ENCODE measurements at regions not wholly inside any gene's neighbourhood (a gene's known extent, or its start where the extent isn't known, plus 50 kb on each side); places are given as distances from the start of the nearest gene placed in this dataset.
A peak's percentile ranks its signal among the peaks of the same experiment; 100 is the strongest.
"Not testable (repeated sequence)": the region's sequence is repeated elsewhere in the genome, so short reads cannot be mapped to it uniquely, and the experiment has no call there.

DNA sequence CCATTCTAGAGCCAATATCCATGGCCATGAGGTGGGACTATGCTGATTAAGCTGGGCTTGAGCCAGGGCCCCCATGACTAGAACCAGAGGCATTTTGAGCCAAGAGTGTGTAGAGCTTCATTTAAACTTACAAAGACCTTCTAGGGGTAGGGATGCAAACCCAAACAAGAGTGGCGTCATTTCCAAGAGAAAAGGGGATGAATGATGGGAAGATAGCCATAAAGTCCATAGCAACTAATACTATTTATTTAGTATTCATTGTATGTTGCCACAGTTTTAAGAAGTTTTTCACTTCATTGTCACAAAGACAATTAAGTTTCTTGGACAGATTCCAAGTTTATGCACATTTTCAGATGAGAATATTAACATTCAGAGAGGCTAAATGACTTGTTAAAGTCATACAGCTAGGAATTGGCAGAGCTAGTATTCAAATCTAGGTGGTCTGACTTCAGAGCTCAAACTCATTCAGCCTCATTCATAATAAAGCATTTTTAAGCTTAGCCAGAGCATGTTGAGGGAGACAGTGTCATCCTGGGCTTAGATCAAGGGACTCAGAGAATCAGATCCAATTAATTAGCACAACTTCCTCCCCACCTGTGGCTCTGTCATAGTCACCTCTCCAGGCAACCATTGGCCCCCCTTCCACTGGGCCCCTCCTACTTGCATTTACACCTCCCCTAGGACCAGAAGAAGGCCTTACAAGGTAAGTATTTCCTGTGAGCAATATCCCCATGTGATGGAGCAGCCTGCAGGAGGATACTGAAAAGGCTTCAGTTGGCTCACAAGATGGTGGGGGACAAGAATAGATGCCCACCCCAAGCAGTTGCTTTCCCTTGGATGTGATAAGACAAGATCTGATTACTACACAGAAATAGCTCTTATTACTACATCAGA is 95.0 kb upstream of the PCSK1 start:
- no peak for FAIRE-seq

DNA sequence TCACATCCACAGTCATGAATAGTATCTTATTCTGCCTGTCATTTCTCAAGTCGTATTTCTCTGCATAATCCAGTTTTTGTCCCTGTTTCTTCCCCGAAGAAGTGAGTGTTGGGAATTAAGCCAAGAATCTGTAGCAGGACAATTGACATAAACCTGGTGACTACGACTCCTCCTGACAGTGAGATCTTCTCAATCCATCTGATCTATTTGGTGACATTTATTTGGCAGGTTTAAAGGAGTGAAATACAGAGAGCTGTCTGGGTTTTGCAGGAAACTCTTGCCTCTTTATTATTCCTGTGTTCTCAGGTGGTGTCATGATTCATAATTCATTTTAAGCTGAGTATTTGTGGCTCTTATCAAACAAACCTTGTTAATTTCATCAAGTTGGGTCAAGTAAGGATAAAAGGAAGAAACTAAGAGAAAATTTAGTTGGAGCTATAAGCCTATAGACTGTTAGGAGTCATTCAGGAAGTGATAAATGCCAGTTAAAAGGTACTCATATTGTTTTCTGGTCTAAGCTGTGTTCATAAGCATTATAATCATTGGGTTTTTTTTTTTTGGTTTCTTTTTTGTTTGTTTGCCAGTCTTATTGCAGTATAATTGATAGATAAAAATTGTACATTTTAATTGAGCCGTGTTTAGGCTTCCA is 95.9 kb upstream of the PCSK1 start:
- FAIRE-seq (no peak), DNase-seq (ENCODE audit: extremely low spot score, insufficient read length, low read depth) (no peak)

More for the DNA sequence above, 95.0 kb upstream of the PCSK1 start:
- DNase-seq (ENCODE audit: extremely low spot score, insufficient read length, low read depth), result no peak

DNA sequence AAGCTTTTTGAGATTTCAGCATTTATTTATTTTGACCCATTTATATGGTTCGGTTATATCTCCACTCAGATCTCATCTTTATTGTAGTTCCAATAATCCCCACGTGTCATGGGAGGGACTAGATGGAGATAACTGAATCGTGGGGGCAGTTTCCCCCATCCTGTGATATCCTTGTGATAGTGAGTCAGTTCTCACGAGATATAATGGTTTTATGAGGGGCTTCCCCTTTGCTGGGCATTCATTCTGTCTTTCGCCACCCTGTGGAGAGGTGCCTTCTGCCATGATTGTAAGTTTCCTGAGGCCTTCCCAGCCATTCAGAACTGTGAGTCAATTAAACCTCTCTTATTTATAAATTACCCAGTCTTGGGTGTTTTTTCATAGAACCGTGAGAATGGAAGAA is 96.5 kb upstream of the PCSK1 start:
- FAIRE-seq (no peak), DNase-seq (ENCODE audit: extremely low spot score, insufficient read length, low read depth) (no peak)

DNA sequence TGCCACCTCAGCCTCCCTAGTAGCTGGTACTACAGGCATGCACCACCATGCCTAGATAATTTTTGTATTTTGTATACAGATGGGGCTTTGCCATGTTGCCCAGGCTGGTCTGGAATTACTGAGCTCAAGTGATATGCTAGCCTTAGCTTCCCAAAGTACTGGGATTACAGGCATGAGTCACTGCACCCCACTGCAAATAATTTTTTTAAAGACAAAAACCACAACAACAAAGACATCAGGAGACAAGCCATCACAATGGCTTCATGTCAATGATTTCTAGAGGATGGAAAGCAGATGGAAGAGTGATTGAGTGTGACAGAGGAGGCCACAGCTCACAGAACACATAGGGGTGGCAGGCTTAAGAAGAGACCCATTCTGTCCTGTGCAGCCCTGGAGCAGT is 97.9 kb upstream of the PCSK1 start:
- FAIRE-seq (no peak), DNase-seq (ENCODE audit: extremely low spot score, insufficient read length, low read depth) (no peak)

DNA sequence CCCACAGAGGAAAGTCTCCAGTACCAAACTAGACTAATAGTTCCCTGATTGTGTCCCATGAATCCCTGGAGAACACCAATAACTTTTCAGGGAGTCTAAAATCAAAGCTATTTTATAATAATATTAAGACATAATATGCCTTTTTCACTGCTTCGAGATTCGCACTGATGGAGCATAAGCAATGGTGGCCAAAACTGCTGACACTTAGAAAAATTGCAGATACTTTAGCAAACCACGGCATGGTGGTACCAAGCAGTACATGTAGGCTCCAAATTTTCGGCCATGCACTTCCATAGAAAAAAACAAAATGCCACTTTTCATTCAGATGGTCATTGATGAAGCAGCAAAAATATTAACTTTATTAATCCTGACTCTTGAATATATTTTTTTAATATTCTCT is 100.3 kb upstream of the PCSK1 start:
- no peak for DNase-seq (ENCODE audit: extremely low spot score, insufficient read length, low read depth)
- no peak for FAIRE-seq

DNA sequence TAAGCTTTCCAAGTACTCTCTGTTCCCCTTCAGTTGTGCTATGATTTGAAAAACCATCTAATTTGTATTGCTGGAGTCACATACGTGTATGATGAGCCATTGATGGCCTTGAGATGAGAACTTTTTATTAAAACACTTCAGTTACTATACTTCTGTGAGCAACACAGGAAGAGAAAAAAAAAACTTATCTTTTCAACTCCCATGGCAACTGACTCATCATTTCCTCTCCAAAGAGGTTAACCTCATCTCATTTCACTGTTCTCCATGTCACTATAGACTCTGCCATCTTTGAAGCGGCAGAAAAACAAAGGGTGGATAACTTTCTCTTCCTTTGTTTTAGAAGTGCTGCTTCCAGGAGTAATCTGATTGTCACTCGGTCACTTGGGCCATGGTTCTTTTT is 104.3 kb upstream of the PCSK1 start:
- no peak for DNase-seq (ENCODE audit: extremely low spot score, insufficient read length, low read depth)
- no peak for FAIRE-seq

DNA sequence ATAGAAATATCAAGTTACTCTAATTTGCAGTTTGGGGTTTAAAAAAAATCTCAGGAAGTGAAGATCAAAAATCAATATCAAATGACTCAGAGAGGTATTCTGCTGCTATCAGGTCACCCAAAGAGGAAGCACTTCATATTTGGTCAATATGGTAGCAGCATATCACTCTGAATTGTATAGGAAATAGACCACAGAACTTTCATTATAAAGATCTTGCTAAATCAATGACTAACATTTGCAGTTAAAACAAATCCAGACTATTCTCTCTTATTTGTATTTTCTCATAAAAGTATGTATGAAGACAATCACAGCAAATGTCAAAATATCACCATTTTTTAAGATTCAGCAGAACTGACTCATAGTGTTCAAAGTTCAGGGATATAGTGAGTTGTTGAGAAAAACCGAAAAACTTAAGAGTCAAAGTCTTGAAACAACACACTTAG is 105.8 kb upstream of the PCSK1 start:
- DNase-seq (ENCODE audit: extremely low spot score, insufficient read length, low read depth), result no peak
- no peak for FAIRE-seq

DNA sequence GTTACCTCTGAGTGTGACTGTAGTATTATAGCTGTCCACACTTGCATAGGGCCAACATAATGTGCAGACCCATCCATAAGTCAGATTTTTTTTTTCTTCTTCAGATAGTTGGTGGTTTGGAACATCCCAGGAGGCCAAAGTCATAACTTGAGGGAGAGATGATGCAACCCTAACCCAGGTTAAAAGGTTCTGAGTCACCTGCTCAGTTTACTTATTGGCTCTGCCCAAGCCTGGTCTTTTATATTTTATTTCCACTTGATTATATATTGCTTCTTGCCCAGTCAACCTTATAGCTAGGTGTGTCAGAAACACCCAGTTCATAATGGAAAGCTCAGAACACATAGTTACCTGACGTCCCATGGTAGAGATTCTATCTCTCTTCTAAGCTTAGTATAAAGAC is 113.1 kb upstream of the PCSK1 start:
- FAIRE-seq (no peak), DNase-seq (ENCODE audit: extremely low spot score, insufficient read length, low read depth) (no peak)

DNA sequence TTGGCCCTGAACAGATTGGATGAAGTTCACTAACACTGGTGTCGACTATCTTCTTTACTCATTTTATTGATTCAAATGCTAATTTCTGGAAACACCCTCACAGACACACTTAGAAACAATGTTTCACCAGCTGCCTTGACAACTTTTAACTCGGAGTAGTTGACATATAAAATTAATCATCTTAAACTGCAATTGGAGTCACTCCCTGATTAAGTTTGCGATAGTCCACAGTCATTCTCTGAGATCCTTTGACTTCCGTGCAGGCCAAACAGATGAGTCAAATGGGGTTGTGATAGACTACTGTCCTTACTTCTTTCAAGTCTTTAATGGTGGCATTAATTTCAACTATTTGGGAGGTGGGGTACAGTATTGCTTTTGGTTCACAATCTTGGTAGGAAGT is 114.4 kb upstream of the PCSK1 start:
- no peak for FAIRE-seq

DNA sequence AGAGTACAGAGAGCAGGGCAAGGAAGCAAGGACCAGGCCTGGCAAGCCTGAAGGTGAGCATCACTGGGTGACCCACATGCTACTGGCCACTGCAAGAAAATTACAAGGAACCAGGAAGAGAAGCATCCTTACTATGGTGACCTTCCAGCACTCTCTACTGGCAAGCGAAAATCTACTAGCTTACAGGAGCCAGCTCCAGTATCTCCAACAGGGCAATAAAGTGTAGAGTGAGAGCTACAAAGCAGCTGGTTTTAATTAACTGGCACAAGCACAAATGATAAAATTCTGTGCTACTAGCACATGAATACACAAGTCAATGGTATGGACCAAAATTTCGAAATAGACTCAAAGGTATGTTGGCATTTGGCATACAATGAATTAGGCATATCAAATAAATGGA is 113.3 kb upstream of the CAST start:
- FAIRE-seq (no peak), DNase-seq (ENCODE audit: extremely low spot score, insufficient read length, low read depth) (no peak)

More for the DNA sequence above, 114.4 kb upstream of the PCSK1 start:
- no peak for DNase-seq (ENCODE audit: extremely low spot score, insufficient read length, low read depth)

DNA sequence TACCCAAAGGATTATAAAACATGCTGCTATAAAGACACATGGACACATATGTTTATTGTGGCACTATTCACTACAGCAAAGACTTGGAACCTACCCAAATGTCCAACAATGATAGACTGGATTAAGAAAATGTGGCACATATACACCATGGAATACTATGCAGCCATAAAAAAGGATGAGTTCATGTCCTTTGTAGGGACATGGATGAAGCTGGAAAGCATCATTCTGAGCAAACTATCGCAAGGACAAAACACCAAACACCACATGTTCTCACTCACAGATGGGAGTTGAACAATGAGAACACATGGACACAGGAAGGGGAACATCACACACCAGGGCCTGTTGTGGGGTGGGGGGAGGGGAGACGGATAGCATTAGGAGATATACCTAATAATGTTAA is 101.3 kb upstream of the CAST start:
- FAIRE-seq; DNase-seq (ENCODE audit: extremely low spot score, insufficient read length, low read depth): not testable (repeated sequence)

DNA sequence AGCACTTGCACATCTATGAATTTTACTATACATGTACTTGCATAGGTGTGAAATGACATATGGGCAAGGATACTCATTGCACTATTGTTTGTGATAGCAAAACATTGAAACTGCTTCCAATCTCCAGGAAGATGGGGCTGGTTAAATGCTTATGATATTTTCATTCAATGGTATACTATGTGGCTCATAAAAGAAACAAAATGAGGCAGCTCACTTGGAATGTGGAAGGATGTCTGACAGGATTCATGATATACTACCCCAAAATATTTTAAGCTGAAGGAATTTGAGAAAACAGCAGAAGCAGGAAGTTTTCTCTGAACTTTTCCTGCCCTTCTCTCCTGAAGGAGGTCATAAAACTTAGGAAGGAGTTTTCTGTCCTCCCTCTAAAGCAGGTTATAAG is 99.6 kb upstream of the CAST start:
- DNase-seq (ENCODE audit: extremely low spot score, insufficient read length, low read depth), result no peak
- FAIRE-seq, result no peak

DNA sequence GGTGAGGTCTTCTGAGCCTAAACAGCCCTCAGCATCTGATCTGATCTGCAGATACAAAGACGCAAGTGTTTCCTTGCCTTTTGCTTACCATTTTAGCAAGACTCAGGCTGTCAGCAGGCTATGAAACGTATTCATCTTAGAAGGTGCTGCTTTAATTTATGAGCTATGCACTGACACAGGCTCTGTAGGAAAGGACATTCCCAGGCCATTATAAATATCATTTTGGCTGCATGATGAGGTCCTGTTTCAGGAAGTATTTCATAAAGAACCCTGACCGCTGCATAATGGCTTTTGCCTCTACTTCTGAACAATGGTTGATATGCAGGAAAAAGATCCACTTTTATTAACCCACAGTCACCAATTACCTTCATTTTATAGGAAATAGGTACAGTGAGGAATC is 98.4 kb upstream of the CAST start:
- FAIRE-seq (no peak), DNase-seq (ENCODE audit: extremely low spot score, insufficient read length, low read depth) (no peak)

DNA sequence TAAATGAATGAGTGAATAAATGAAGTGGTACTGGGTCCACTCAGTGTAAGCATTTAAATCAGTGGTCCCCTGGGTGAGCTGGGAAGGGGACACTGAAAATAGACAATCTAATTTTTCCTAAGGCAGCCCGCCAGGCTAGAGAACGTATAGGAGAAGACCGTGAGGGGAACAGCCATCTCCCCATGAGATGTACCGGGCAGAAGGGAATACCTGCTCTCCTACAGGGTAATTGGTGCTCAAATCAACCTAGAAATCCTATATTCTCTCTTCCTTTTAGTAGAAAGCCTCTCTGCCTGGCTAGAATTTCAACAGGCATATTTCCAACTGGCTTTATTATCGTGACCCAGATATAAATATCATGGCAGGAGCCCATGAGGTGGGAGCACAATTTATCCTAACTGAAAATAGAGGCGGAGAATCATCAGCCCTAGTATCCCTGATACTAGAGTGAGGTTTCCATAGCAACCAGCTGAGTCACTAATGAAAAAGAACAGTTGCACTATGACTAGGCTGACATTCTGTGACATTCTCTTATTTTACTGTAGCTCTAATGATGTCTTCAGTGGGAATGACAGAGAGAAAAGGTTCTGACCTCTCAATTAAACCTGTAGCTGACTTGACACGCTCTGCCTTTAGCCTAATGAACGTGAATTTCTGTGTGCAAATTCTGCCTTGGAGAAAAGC is 96.5 kb upstream of the CAST start:
- DNase-seq (ENCODE audit: extremely low spot score, insufficient read length, low read depth), result no peak
- FAIRE-seq, result peak; percentile 36

DNA sequence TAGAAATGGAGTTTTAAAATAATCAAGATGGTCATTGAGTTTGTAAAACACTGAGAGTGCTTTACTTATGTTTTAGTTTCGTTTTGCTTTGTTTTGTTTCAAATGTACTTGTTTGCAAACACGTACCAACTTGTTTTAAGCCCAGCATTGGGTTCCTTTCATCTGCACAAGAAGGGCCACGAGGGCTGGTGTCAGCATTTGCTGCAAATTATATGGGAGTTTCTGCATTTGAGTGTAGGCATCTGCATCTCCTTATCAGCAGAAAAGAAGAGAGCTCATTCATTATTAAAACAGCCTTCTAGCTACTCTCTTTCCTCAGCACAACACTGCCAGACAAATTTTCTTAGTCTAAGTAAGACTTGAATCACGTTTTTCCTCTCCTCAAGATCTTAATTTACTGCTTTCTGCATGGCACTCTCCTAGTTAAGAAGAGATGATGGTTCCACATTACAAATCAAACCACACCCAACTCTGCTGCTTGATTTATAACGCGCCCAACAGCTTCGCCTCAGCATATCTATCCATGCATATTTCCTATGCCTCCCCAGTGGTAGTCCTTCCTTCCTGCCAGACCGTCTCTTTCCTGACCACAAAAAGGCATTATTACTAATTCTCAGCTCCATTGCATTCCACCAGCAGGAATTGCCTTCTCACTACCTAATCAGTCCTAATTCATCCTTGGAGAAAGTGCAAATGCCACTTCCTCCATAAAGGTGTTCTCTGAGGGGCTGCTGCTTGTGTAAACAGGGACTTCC is 95.2 kb upstream of the CAST start:
- FAIRE-seq, result peak; percentile 63
- no peak for DNase-seq (ENCODE audit: extremely low spot score, insufficient read length, low read depth)

DNA sequence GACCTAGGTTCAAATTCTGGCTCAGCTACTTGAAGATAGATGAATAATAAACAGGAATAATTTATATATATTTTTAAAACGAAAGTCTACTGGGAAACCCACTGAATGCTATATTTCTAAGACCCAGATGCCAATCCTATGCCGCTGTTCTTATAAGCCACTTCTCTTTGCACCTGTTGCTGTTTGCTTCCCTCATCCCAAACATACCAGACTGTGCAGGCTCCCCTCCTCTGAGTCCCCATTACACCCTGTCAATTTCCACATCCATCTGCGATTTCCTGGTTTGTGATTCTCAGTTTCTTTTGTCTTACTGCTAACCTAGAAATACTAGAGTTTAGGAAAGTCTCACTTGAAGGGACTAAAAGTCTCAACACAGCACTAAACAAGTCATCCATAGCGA is 92.8 kb upstream of the CAST start:
- FAIRE-seq, result no peak
- no peak for DNase-seq (ENCODE audit: extremely low spot score, insufficient read length, low read depth)

DNA sequence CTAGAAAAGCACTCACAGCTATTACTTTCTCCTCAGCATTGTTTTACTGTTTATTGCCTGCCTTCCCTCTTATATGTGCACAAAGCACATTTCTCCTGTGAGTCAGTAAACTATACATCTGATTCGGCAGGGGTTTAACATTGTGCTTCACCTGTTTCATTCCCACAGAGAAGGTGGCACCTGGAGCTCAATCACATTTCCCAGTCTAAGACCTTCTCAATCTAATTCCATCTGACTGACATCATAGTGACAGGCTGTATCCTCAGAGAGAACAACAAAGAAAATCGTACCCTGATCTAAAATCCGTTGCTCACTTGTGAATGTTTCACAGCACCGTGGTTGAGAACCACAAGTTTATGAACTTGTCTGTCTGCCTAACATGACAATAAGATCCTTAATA is 92.4 kb upstream of the CAST start:
- FAIRE-seq, result no peak

DNA sequence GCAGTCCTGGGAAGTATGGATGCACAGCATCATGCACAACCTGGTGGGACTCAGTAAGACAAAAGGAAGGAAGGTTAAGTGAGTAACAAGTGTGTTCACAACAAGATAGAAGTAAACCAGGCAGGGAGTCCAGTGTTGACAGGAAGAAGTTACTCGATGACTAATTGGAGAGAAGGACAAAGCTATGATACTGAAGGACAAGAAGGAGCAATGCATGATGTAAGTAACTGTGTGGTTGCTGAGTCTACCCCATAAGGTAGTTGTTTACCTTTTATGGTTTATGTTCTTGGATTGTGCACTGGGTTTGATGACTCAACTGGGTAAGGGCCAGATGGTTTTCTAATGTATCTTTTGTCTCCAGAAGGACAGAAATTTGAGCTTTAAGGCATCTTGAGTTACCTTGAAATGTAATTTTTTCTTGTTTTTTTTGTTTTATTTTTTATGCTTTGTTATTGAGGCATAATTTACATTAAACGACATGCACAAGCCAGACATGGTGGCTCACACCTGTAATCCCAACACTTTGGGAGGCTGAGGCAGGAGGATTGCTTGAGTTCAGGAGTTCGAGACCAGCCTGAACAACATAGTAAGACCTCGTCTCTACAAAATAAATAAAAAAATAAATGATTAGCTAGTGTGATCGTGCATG is 89.2 kb upstream of the CAST start:
- DNase-seq (ENCODE audit: extremely low spot score, insufficient read length, low read depth), result no peak
- FAIRE-seq, result no peak

More for the DNA sequence above, 92.4 kb upstream of the CAST start:
- no peak for DNase-seq (ENCODE audit: extremely low spot score, insufficient read length, low read depth)

DNA sequence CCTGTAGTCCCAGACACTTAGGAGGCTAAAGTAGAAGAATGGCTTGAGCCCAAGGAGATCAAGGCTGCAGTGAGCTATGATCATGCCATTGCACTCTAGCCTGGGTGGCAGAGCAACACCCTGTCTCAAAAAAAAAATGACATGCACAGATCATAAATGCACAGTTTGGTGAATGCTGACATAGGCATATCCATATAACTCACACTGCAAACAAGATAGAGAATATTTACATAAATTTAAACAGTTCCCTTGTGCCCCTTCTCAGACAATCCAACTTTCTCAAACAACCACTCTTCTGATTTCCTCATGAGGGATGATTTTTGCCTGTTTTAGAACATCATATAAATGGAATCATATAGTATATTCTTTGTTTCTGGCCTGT is 88.7 kb upstream of the CAST start:
- DNase-seq (ENCODE audit: extremely low spot score, insufficient read length, low read depth), result no peak
- no peak for FAIRE-seq

DNA sequence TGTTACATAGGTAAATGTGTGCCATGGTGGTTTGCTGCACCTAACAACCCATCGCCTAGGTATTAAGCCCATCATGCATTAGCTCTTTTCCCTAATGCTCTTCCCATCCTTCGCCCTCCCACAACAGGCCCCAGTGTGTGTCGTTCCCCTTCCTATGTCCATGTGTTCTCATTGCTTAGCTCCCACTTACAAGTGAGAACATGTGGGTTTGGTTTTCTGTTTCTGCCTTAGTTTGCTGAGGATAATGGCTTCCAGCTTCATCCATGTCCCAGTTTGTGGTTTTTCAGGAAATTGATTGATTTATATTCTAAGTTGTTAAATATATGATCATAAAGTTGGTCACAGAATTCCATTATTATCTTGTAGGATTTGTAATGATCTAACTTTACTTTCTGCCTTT is 85.3 kb upstream of the CAST start:
- DNase-seq (ENCODE audit: extremely low spot score, insufficient read length, low read depth) (no peak), FAIRE-seq (no peak)
